Kidney (tissue), 13 donors: ENCODE measurements at regions not wholly inside any gene's neighbourhood (a gene's known extent, or its start where the extent isn't known, plus 50 kb on each side); places are given as distances from the start of the nearest gene placed in this dataset.

Experiments used
- DNase-seq, 5 donors: peaks; one replicate each; pipeline ENCODE4 v3.0.0-alpha.2; 2013 to 2020
- FAIRE-seq: peaks from 2 replicates; lab custom pipeline; 2012; peaks lifted over from hg19 to GRCh38; lab: Jason Lieb, UNC
- H3K27ac ChIP-seq, 2 donors: one replicate each; pipeline ENCODE4 v1.7.0; 2013; ENCODE audit warnings: low read depth in 2 of 2, low read length in 2 of 2, inconsistent platforms in 1 of 2
- H3K27me3 ChIP-seq: one replicate; pipeline ENCODE4 v1.7.1; 2013; ENCODE audit warnings: low read length, inconsistent platforms; ENCODE audit not compliant: control insufficient read depth, insufficient read depth
- H3K36me3 ChIP-seq, 3 donors: one replicate each; pipeline versions ENCODE4 v1.7.0 to v1.7.1; 2013; ENCODE audit warnings: low read length in 3 of 3, control low read depth in 1 of 3, inconsistent platforms in 1 of 3; ENCODE audit not compliant: insufficient read depth in 3 of 3, control insufficient read depth in 2 of 3
- H3K4me1 ChIP-seq, 3 donors: one replicate each; pipeline versions ENCODE4 v1.7.0 to v1.7.1; 2013; ENCODE audit warnings: low read length in 3 of 3, inconsistent platforms in 1 of 3, low read depth in 1 of 3; ENCODE audit not compliant: control insufficient read depth in 2 of 3, insufficient read depth in 2 of 3
- H3K4me3 ChIP-seq, 3 donors: one replicate each; pipeline versions ENCODE4 v1.7.0 to v1.8.1; 2013; ENCODE audit warnings: low read length in 3 of 3, control low read depth in 1 of 3, inconsistent platforms in 1 of 3
- H3K9ac ChIP-seq, 3 donors: one replicate each; pipeline versions ENCODE4 v1.7.0 to v1.7.1; 2013; ENCODE audit warnings: low read length in 3 of 3, control low read depth in 1 of 3, inconsistent platforms in 1 of 3
- H3K9me3 ChIP-seq, 3 donors: one replicate each; pipeline versions ENCODE4 v1.7.0 to v1.7.1; 2013; ENCODE audit warnings: low read length in 3 of 3, control low read depth in 1 of 3, inconsistent platforms in 1 of 3; ENCODE audit not compliant: control insufficient read depth in 2 of 3, insufficient read depth in 1 of 3
- CTCF ChIP-seq: IDR thresholded peaks from 3 replicates; pipeline ENCODE4 v1.5.1; 2012; ENCODE audit warnings: mild to moderate bottlenecking, moderate library complexity, borderline replicate concordance; ENCODE audit not compliant: insufficient read depth; ENCODE audit errors: extremely low read depth
- intact Hi-C: fragments of 100-400 bp; cut with DNase I; formaldehyde crosslinking; loops from one replicate; pipeline ENCODE4 v1.11.1; 2022
- donor health status: control.
- donor health status: control.
- donor health status: control.
- donor health status: control.
- donor health status: control.
- donor health status: DM: yes; HTN: yes; CAD: no.
- donor health status: Normal renal cell carcinoma (clear cell type).

- no peak for DNase-seq
- H3K36me3 ChIP-seq = no peaks in the 10 kb centered on the region
- TF ChIP-seq CTCF = no peak
- H3K4me3 ChIP-seq = no peak overlapping the region
- H3K9ac ChIP-seq = no peak overlapping the region
- intact Hi-C loops = no loop called here
- no peak overlapping the region for H3K27ac ChIP-seq
- no peaks in the 10 kb centered on the region for H3K27me3 ChIP-seq
- H3K9me3 ChIP-seq = no peaks in the 10 kb centered on the region
- no peak for FAIRE-seq
- H3K4me1 ChIP-seq = no peaks in the 10 kb centered on the region
Observed at GRCh38 chr6:106005013-106005412, 81.1 kb upstream of the PRDM1 start.

- no peak for TF ChIP-seq CTCF
- intact Hi-C loops = no loop called here
- no peaks in the 10 kb centered on the region for H3K36me3 ChIP-seq
- H3K27me3 ChIP-seq = no peaks in the 10 kb centered on the region
- FAIRE-seq (no peak), DNase-seq (no peak)
- no peaks in the 10 kb centered on the region for H3K4me1 ChIP-seq
- H3K4me3 ChIP-seq = no peak overlapping the region
- no peak overlapping the region for H3K9ac ChIP-seq
- H3K9me3 ChIP-seq = no peaks in the 10 kb centered on the region
- H3K27ac ChIP-seq = no peak overlapping the region
Observed at GRCh38 chr6:106003268-106003987, 82.7 kb upstream of the PRDM1 start.

GRCh38 chr6:106002005-106002404, 84.1 kb upstream of the PRDM1 start:
- Histone ChIP-seq H3K27me3 (peaks cover 11% of the 10 kb centered on the region), H3K9me3 (peaks cover 0 to 3% (median 0%) of the 10 kb centered on the region in 3 donors), H3K9ac (no peak overlapping the region), H3K27ac (no peak overlapping the region), H3K4me1 (no peaks in the 10 kb centered on the region), H3K4me3 (no peak overlapping the region), H3K36me3 (no peaks in the 10 kb centered on the region)
- TF ChIP-seq CTCF = no peak
- intact Hi-C loops = no loop called here
- DNase-seq = no peak
- no peak for FAIRE-seq
